Skin epidermis (tissue), 12 donors: ENCODE measurements at regions not wholly inside any gene's neighbourhood (a gene's known extent, or its start where the extent isn't known, plus 50 kb on each side); places are given as distances from the start of the nearest gene placed in this dataset.

Source experiments
- H3K27ac ChIP-seq, 21 experiments: fragments of 200-600 bp; sonication (generic) in 11 of 21; one replicate each; pipeline ENCODE4 v1.5.0; 2020; ENCODE audit warnings: mild to moderate bottlenecking in 3 of 21, inconsistent platforms in 2 of 21, moderate library complexity in 2 of 21
- H3K4me3 ChIP-seq, 7 experiments: fragments of 200-600 bp; sonication (generic) in 2 of 7; one replicate each; pipeline ENCODE4 v1.5.0; 2020; ENCODE audit warnings: inconsistent platforms in 2 of 7, mild to moderate bottlenecking in 2 of 7, moderate library complexity in 1 of 7

DNA sequence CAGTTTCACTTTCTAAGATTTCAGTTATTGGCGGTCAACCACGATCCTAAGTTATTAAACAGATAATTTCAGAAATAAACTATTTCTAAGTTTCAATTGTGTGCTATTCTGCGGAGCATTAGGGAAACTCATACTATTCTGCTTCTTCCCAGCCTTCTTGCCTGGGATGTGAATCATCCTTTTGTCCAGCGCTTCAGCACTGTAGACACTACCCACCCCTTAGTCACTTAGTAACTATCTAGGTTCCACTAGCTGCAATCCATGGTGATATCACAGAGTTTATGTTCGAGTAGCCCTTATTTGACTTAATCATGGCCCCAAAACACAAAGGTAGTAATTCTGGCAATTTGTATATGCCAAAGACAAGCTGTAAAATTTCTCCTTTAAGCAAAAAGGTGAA lies 279.9 kb upstream of the ADAMTS5 start:
- H3K27ac ChIP-seq: no peak overlapping the region
- H3K4me3 ChIP-seq: no peak overlapping the region

DNA sequence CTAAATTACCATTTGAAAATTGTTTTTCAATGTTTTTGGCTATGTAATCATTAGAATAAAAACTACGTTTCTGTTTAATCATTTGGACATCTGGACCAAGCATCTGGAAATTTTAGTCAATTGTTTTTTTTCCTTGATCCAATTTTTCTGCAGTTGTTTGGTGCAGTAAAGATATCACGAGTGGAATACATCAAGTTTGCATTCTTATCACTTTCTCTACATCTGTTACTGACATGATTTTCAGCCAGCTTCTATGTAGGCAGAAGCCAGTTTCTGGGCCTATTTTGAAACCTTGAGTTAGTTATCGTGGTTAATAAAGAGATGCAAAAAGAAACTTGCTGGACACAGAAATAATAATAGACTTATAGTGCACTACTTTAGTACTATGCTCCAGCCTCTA lies 277.9 kb upstream of the ADAMTS5 start:
- no peak overlapping the region for H3K27ac ChIP-seq
- H3K4me3 ChIP-seq: no peak overlapping the region

DNA sequence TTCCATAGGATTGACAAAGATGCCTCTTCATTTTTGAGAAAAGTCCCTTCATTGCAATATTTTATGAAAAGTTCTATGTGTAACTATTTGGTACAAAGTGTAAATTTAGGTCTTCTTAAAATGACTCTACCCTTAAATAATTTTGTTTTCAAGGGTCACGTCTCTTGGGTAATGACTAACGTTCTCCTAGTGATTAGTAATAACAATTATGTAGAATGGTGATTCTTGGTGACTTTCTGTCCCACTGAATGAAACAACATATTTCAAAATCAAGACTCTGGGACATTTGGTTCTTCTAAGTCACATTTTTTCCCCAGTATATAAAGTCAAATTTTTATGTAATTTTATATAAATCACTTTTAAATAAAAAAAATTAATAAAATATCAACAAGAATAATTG lies 277.5 kb upstream of the ADAMTS5 start:
- no peak overlapping the region for H3K27ac ChIP-seq
- H3K4me3 ChIP-seq: no peak overlapping the region

DNA sequence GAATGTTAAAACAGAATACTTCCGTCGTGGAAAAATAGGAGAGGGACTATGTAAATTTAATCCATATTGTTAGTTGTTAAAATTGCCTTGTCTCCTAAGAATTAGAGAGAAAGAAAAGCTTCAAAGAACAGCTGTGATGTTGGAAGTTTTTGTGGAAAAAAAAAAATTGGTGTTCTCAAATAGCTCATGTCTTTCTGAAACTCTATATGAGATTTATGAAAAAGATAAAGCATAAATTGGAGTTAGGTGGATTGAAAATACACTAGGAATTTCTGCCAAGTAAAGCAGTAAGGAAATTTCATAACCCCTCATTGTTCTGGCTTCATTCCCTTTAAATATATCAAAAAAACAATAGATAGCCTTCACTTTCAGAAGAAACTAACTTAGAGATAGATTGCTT lies 274.0 kb upstream of the ADAMTS5 start:
- H3K4me3 ChIP-seq: no peak overlapping the region
- no peak overlapping the region for H3K27ac ChIP-seq

DNA sequence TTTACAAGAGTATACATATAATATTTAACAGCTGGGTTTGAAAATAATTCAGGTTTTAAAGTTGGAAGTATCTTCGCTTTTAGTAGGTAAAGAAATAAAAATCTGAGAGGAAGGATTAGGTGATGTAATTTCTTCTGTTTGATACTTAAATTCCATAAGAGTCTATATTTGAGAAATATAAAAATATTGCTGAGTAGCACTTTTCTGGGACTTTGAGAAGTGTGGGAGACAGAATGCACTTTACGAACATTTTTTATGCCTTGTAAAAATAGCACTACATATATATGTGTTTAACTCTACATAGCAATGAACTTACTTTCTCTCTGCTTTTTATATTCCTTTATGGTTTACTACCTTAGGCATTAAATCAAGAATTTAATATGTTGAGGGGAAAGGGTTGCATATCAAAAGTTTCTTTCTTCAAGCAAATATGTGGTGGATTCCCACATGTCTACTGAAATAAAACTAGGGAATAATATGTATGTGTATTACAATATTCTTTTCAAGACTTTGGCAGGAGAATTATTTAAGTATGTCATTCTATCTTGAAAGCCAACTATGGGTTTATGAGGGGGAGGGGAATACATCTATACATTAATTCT lies 266.7 kb upstream of the ADAMTS5 start:
- H3K27ac ChIP-seq: no peak overlapping the region
- no peak overlapping the region for H3K4me3 ChIP-seq

DNA sequence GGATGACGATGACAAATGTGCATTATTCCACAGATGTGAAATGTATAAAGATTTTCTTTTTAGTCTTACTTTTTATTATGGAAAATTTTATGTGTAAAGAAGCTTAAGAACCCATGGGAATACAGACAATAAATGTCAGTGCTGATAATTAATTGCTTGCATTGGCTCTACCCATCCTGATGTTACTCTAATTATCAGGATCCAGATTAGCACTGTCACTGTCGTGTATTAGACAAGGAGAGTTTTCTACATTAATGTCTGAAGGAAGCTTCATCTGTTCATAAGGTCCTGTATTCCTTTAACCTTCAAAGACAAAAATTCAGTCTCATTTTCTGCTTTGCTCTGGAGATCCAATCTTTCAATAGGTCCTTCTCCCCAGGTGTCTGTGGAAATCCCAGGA lies 259.1 kb upstream of the ADAMTS5 start:
- Histone ChIP-seq H3K27ac (no peak overlapping the region), H3K4me3 (no peak overlapping the region)

DNA sequence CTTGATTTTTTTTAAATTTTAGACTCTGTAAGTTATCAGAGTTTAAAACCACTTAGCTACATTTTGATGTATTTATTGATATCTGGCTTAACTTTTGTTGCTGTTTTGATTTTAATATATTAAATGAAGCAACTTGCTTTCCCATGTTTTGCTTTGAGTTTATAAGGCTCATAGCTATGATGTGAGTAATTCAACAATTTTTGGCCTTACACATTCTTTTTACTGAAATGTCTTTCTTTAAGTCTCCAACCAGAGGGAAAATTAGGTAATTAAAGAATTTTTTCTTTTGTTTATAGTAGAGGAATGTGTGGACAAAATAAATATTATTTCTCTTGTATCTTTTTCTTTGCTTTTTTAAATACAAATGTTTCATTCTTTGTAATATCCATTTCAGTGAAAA lies 258.3 kb upstream of the ADAMTS5 start:
- H3K4me3 ChIP-seq: no peak overlapping the region
- no peak overlapping the region for H3K27ac ChIP-seq

DNA sequence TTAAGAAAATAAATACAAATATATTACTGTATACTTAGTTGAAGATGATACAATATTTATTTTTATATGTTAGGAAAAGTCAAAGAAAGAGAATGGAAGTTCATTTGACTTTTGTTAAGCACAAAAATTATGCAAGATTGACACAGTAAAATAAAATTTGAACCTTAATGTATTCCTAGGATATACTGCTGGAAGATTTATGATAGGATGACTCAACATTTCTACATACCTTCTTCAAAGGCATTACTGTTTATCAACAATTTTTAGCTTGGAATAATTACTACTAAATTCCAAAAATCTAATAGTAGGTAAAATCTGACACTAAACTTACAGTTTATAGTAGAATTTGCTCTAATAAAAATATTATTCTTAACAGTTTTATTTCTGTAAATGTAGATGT lies 257.3 kb upstream of the ADAMTS5 start:
- no peak overlapping the region for H3K4me3 ChIP-seq
- H3K27ac ChIP-seq: no peak overlapping the region

DNA sequence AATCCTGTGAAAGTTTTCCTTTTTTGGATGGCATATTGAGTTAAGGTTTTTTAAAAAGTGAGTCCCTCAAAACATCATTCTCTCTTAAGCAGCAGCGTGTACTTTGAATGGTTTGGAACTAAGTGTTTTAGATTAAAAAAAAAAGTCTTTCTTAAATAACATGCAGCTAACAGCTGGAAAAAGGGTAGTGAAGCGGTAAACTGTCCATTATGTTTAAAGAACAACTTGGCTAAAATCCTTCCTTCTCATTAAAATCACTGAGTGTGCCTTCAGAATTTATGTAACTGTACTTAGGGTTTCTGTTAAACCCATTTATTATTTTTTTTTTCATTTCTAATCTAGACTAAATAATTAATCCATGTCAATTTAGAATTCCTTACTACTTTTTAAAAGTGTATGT lies 254.2 kb upstream of the ADAMTS5 start:
- Histone ChIP-seq H3K4me3 (no peak overlapping the region), H3K27ac (no peak overlapping the region)

DNA sequence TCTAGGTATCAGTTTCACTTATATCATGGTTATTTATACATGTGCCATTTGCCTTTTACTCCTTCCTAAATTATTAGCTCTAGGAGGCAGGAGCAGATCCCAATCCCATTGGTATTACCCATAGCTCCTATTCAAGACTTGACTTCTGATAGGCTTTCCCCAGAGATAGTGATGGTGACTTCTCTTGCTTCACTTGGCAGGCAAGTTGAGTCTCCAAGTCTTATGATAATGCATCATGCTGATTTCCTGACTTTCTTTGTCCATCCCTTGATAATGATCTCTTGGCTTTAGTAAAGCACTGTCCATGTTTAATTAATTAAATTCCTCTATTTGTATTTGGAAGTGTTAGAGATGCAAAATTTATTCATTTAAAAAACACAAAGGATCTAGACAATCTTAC lies 253.5 kb upstream of the ADAMTS5 start:
- H3K4me3 ChIP-seq: no peak overlapping the region
- peak overlapping the region in 1 of 21 experiments; percentile 6 for H3K27ac ChIP-seq

DNA sequence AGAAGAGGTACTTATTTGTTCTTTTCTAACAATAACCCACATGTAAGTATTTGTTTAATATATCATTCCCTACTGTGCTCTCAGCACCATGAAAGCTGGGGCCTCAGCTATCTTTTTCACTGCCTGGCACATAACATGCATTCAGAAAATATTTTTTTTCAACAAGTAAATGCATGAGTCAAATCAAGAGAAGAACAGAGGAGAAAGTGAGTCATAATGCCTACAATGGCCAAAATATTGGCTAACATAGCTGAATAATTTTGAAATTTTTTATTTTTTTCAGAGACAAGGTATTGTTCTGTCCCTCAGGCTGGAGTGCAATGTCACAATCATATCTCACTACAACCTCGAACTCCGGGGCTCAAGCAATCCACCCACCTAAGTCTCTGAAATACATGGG lies 252.2 kb upstream of the ADAMTS5 start:
- no peak overlapping the region for H3K27ac ChIP-seq

DNA sequence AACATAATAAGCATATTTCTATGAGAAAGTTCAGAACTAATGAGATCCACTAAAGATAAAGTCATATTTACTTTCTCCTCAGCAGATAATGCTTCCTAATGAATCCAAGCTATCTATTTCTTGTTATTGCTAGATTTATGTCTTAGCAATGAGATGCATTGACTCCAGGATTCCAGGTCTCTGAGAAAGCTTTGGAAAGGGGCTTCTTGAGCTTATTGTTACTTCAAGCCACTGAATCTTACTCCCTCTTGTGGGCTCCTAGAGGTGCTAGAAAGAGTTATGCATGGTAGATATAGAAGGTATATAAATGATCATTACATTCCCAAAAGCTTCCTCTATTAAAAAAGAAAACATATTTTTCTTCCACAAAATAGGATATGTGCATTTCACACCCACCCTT lies 246.4 kb upstream of the ADAMTS5 start:
- no peak overlapping the region for H3K4me3 ChIP-seq
- H3K27ac ChIP-seq: no peak overlapping the region

More for the DNA sequence above, 252.2 kb upstream of the ADAMTS5 start:
- H3K4me3 ChIP-seq: no peak overlapping the region

DNA sequence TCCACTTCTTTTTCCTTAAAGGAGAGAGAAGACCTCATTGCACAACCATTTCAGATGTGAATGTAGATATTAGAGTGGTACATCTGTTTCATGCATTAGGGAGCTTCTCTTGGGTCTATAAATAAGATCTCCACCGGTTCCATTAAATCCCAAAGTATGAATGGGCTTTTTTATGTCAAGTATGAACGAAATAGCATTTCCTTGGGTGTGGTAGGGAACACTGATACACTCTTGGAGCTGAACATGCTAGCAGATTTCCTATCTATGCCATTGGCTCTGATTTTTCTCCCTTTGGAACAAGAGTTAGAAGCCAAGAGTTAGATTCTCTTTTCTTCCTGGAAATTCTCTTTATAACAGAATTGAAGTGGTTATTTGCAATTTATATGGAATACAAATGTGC lies 245.6 kb upstream of the ADAMTS5 start:
- H3K27ac ChIP-seq: no peak overlapping the region
- H3K4me3 ChIP-seq: no peak overlapping the region

DNA sequence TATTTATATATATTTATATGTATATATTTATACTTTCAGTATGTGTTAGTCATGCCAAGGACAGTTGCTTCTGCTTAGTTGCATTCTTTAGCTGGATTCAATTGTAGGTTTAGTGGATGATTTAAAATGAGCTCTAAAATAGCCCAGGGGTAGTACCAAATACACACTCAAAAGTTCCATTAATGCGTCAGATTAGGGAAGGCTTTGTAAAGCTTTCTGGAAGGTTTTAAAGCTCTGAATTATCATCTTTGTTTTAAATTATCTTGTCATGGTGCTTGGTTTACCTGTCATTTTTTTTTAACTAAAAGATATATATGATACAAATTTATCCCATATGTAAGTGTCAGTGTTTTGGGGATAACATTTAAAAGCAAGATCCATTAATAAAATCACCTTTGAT lies 242.7 kb upstream of the ADAMTS5 start:
- no peak overlapping the region for H3K4me3 ChIP-seq
- no peak overlapping the region for H3K27ac ChIP-seq

DNA sequence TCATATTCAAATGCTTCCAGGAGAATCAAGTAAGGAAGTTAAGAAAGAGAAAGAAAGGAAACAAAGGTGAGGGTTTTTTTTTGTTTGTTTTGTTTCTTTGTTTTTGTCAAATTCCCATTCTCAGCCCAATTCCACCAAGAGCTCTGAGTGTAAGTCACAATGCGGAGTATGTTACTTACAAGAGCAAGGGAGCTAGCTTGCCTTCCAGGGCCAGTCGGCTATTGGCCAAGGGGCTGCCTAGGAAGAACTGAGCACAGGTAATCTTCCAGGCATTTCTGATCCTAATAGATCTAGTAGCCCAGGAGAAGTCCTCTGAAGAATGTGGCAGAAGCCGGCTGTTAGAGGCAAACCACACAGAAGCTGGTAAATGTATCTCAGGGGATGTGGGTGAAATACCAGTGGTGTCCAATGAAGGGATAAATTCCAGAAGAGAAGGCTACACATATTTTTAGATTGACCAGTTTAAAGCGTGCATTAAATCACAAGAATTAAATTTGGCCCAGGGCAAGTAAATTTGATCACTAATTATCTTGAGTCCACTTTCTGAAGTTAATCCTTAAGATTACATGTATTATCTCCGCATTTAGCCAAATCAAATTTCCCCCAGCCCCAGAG lies 239.6 kb upstream of the ADAMTS5 start:
- Histone ChIP-seq H3K27ac (no peak overlapping the region), H3K4me3 (no peak overlapping the region)

DNA sequence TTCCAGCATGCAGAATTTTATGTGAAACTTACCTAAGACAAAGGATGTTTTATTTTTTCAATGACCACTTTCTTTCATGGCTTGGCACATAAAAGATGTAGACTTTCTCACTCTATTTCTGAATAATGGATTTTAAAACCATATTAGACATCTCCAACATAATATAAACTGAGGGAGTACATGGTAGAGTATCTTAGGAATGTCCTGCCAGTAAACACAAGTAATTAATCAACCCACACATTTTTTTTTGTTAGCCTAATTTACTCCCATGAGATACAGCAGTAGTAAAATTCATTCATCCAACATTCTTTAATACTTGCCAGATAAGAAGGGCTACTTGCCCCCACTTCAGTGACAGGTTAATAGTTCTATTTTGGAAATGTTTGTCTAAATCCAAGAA lies 235.4 kb upstream of the ADAMTS5 start:
- H3K27ac ChIP-seq: no peak overlapping the region
- H3K4me3 ChIP-seq: no peak overlapping the region

DNA sequence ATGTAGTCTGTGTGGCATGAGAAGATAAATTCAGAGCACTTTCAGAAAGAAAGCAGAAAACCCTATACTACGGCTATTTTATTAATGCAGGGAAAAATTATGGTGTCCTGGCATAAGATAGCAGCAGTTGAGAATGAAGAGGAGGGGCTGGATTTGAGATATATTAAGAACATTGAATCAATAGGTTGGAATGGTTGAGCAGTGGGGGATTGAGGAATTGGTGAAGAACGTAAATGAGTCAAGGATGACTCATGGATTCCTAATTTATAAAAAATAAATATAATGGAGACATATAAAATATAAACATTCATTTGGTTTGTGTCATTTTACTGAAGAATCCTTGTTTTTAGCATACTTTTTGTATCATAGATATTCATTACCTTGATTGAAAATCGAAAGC lies 234.3 kb upstream of the ADAMTS5 start:
- H3K27ac ChIP-seq: no peak overlapping the region
- no peak overlapping the region for H3K4me3 ChIP-seq

DNA sequence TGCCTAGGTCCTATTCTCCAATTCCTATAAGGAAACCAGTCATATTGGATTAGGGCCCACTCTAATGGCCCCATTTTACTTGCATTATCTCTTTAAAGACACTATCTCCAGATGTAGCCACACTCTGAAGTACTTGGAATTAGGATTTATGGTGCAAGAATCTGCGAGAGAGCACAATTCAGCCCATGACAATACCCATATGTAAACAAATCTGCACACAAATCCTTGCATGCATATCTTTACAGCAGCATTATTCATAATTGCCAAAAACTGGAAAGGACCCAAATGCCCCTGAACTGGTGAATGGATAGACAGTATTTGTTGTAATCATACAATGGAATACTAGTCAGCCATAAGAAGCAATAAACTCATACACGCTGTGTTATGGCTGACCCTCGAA lies 229.8 kb upstream of the ADAMTS5 start:
- Histone ChIP-seq H3K4me3 (no peak overlapping the region), H3K27ac (no peak overlapping the region)

DNA sequence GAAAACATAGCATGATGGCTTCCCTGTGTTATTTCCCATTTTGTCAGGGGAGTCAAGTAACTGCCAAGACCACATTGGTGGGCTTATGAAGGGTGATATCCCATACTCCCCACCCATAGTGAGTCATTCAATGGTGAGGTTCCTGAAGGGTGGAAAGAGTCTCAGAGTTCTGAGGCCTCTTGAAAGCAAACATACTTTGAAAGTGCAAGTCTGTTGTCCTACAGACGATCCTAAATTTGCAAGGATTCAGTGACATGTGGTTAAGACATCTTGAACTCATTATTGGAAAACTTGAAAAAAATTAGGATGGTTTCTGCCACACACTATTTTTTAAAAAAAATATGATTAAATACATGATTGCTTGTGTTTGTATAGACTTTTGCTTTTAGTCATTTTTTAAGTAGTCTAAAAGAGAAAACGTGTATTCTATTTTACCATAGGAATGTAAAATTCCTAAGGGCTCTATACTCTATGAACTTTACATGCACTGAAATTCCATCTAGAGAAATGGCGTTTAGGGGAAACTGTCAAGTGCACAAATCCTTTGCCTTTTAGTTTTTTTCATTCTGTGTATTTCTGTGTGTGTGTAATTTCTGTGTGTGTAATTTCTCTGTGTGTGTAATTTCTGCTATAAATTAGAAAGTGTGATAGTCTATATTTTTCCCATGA lies 225.5 kb upstream of the ADAMTS5 start:
- H3K4me3 ChIP-seq: no peak overlapping the region
- no peak overlapping the region for H3K27ac ChIP-seq

DNA sequence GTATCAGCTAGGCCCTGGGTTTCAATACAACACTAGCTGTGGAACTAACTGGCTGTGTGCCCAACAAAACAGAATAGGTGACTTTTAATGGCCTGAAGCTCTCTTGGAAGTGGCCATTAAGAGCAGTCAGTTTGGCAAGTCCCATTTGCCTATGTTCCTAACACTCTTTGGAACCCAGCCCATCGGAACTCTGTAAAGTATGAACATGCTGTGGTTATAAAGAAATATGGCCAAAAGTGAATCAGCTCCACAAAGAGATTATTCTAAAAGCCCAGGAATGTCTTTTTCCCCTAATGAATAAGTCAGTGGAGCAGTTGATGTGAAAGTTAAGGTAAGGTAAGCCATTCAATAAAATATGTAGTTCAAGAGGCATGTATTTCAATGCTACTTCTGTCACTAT lies 223.7 kb upstream of the ADAMTS5 start:
- no peak overlapping the region for H3K27ac ChIP-seq
- no peak overlapping the region for H3K4me3 ChIP-seq

DNA sequence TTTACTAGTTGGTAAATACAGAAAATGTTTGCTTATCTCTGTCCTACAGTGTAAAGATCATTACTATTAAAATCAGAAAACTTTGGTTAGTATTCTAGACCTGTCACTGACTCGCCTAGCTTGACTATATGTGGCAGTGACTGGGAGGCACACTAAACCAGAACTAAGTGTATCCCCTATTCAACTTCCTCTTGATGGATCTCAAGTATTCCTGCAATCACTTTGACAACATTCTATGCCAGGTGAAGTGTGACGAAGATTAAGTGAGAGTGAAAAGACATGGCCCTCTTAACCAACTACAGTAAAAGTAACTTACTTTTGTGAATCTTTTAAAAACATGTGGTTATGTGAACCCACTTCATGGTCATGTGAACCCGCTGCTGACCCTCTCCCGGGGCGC lies 223.0 kb upstream of the ADAMTS5 start:
- Histone ChIP-seq H3K4me3 (no peak overlapping the region), H3K27ac (no peak overlapping the region)

DNA sequence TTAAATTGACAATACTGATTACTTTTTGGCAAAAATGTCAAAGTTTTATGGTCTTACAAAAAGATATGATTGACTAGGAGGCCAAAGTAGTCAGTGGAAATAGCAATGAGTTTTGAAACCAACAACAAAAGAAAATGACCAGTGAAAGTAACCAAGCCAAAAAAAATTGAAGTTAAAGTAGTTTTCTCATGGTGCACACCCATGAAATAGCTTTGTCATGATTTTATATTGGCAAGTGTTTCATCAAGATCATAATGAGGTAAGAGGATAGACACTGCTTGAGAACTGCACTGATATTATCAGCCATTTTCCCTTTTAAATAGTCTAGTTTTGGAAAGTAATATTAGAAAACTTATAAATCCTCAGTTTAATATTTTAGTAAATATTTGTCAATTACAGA lies 206.2 kb upstream of the ADAMTS5 start:
- no peak overlapping the region for H3K27ac ChIP-seq

More for the DNA sequence above, 206.2 kb upstream of the ADAMTS5 start:
- no peak overlapping the region for H3K4me3 ChIP-seq
